ENCODE measurements at regions not wholly inside any gene's neighbourhood (a gene's known extent, or its start where the extent isn't known, plus 50 kb on each side); places are given as distances from the start of the nearest gene placed in this dataset.
"Not testable (repeated sequence)": the region's sequence is repeated elsewhere in the genome, so short reads cannot be mapped to it uniquely, and the experiment has no call there.

GRCh38 chr1:229008347-229008746, 262.6 kb upstream of the RAB4A start:
- not testable (repeated sequence) for DNase-seq (ENCODE audit: low spot score)

GRCh38 chr1:229011022-229011421, 259.9 kb upstream of the RAB4A start:
- no peak for DNase-seq (ENCODE audit: low spot score)

GRCh38 chr1:229012823-229013222, 258.1 kb upstream of the RAB4A start:
- DNase-seq (ENCODE audit: low spot score) = no peak

- DNase-seq (ENCODE audit: low spot score) = no peak
Measured at GRCh38 chr1:229013981-229014380, 256.9 kb upstream of the RAB4A start.

- DNase-seq (ENCODE audit: low spot score) = no peak
Measured at GRCh38 chr1:229015806-229016205, 255.1 kb upstream of the RAB4A start.

GRCh38 chr1:229017091-229017490, 253.8 kb upstream of the RAB4A start:
- DNase-seq (ENCODE audit: low spot score) = no peak

GRCh38 chr1:229018674-229019295, 252.1 kb upstream of the RAB4A start:
- DNase-seq (ENCODE audit: low spot score) = no peak

- no peak for DNase-seq (ENCODE audit: low spot score)
Measured at GRCh38 chr1:229019663-229020271, 251.1 kb upstream of the RAB4A start.

- not testable (repeated sequence) for DNase-seq (ENCODE audit: low spot score)
Measured at GRCh38 chr1:229021034-229021433, 249.9 kb upstream of the RAB4A start.

GRCh38 chr1:229022595-229023333, 248.1 kb upstream of the RAB4A start:
- DNase-seq (ENCODE audit: low spot score) = no peak

GRCh38 chr1:229023651-229024300, 247.1 kb upstream of the RAB4A start:
- DNase-seq (ENCODE audit: low spot score) = no peak

- no peak for DNase-seq (ENCODE audit: low spot score)
Measured at GRCh38 chr1:229024528-229025130, 246.3 kb upstream of the RAB4A start.

- DNase-seq (ENCODE audit: low spot score) = no peak
Measured at GRCh38 chr1:229025576-229025975, 245.3 kb upstream of the RAB4A start.

GRCh38 chr1:229027158-229027557, 243.8 kb upstream of the RAB4A start:
- DNase-seq (ENCODE audit: low spot score) = no peak

- peak; percentile 59 for DNase-seq (ENCODE audit: low spot score)
Measured at GRCh38 chr1:229027622-229028182, 243.2 kb upstream of the RAB4A start.

GRCh38 chr1:229028544-229028943, 242.4 kb upstream of the RAB4A start:
- DNase-seq (ENCODE audit: low spot score) = no peak

- DNase-seq (ENCODE audit: low spot score) = no peak
Measured at GRCh38 chr1:229028987-229029878, 241.7 kb upstream of the RAB4A start.

GRCh38 chr1:229029879-229030235, 241.1 kb upstream of the RAB4A start:
- no peak for DNase-seq (ENCODE audit: low spot score)

GRCh38 chr1:229030630-229031029, 240.3 kb upstream of the RAB4A start:
- no peak for DNase-seq (ENCODE audit: low spot score)

GRCh38 chr1:229031061-229031460, 239.8 kb upstream of the RAB4A start:
- DNase-seq (ENCODE audit: low spot score) = no peak

Measured in iPS-NIHi11 (cell line).